Activated naive CD4-positive, alpha-beta T cell treated with anti-CD3 and anti-CD28 coated beads, Interleukin-2, amount 50 U/mL, for 72 hours (primary cell): ENCODE measurements at regions not wholly inside any gene's neighbourhood (a gene's known extent, or its start where the extent isn't known, plus 50 kb on each side); places are given as distances from the start of the nearest gene placed in this dataset.
"Not testable (repeated sequence)": the region's sequence is repeated elsewhere in the genome, so short reads cannot be mapped to it uniquely, and the experiment has no call there.

Experiments
- ATAC-seq, 2 donors: fragments of 150-1000 bp; cut with Tn5 transposase; 2 replicates each; pipeline ENCODE4 v1.10.0; 2021; ENCODE audit warnings: mild to moderate bottlenecking in 2 of 2, moderate library complexity in 2 of 2
- DNase-seq, 2 donors: peaks; one replicate each; pipeline ENCODE4 v3.0.0; 2021 to 2022; ENCODE audit warnings: low spot score in 2 of 2
- H3K27ac Mint-ChIP-seq, 2 donors: one replicate each; pipeline ENCODE4 v1.8.0; 2022; ENCODE audit warnings: mild to moderate bottlenecking in 2 of 2, mixed read lengths in 2 of 2
- H3K36me3 Mint-ChIP-seq, 2 donors: one replicate each; pipeline ENCODE4 v1.8.0; 2022; ENCODE audit warnings: mixed read lengths in 2 of 2
- H3K9me3 Mint-ChIP-seq, 2 donors: one replicate each; pipeline ENCODE4 v1.8.0; 2022; ENCODE audit warnings: mixed read lengths in 2 of 2

DNA sequence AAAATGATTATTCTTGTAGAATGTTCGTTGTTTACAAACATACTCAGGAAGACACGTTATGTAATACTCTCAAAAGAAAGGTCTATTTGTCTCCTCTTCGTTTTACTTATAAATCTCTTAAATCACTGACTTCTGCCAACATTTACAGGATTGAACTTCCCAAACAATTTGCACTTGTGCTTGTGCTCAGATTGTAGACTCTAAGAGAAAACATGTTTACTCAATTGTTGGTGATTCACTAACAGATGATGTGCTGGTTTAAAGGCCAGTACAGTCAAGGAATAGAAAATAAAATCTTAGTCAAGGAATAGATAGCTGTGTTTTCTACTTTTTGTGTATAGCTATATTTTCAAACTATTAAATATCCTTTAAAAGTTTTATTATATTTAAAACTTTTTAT, 172.8 kb downstream of the GJA1 start:
- ATAC-seq (no peak), DNase-seq (no peak)
- Mint-ChIP-seq H3K27ac (no peak overlapping the region), H3K36me3 (no peaks in the 10 kb centered on the region), H3K9me3 (no peaks in the 10 kb centered on the region)

DNA sequence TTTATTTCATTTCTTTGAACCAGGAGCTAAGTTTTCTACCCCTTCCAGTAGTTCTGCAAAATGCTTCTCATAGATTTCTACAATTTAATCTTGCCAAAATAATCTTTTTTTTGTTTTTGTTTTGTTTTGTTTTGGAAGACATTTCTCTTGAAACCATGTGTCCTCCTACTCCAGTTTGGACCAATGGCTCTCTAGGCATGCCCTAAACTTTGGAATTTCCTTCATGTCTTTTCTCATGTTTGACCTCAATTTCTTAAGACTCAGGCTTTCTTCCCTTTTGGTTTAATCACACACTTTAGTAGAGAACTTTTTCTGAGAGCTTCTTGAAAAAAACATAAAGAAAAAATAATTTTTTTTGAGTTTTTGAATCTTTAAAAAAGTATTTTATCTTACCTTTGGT, 173.8 kb downstream of the GJA1 start:
- H3K9me3 Mint-ChIP-seq, result no peaks in the 10 kb centered on the region
- no peak for ATAC-seq
- H3K27ac Mint-ChIP-seq, result no peak overlapping the region

DNA sequence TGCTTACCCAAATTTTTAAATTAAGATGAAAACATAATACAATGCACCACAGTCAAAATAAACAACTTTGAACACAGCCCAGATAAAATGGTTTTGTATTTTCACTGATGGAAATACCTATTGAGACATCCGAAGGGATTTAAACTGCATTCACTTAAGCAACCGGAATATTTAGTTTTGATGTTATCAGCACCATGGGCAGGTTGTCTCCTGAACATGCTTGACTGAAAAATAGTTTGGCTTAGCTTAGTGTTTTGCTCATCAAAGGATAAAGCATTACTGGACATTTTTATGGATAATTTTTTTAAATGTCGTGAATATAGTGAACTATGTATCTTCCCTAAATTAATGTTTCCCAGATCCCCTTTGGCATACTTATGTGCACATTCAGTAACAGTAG, 177.5 kb downstream of the GJA1 start:
- Mint-ChIP-seq H3K36me3 (peaks cover 0 to 7% of the 10 kb centered on the region in 2 donors), H3K9me3 (peaks cover 6% of the 10 kb centered on the region in 2 donors), H3K27ac (no peak overlapping the region)
- ATAC-seq, result no peak
- DNase-seq, result no peak

More for the DNA sequence above, 173.8 kb downstream of the GJA1 start:
- no peak for DNase-seq
- H3K36me3 Mint-ChIP-seq, result no peaks in the 10 kb centered on the region

DNA sequence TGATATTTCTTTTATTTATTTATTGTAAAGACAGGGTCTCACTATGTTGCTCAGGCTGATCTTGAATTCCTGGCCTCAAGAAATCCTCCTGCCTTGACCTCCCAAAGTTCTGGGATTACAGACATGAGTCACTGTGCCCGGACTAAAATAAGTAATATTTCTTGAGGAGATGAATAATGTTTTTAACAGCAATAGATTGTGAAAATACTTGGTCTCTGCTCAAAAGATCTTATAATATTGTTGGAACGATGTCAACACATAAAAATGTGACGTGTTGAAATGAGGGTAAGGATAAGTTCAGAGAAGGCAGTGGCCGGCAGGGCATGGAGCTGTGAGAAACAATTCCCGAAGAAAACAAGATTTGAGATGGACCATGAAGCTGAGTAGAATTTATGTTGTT, 178.7 kb downstream of the GJA1 start:
- Mint-ChIP-seq H3K27ac (no peak overlapping the region), H3K9me3 (peaks cover 6% of the 10 kb centered on the region in 2 donors), H3K36me3 (peaks cover 0 to 7% of the 10 kb centered on the region in 2 donors)
- ATAC-seq, result no peak
- DNase-seq, result no peak

DNA sequence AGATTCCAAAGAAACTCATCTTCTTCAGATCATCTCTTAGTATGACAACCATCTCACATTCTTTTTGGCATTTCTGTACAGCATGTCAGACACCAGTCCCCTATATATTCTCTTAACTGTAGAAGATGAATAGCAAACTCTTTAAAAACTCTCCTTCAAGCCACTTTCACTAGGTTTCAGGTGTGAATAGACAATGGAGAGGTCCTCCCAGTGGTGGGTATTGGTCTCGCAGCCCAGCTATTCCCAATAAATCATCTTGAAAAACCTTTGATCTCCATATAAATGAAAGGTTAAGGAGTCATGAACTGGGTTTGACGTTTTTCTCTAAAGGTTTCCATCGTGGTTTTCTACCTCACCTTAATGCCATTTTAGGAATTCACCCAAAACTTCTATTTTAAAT, 180.0 kb downstream of the GJA1 start:
- ATAC-seq, result no peak
- DNase-seq, result no peak
- peaks cover 0 to 7% of the 10 kb centered on the region in 2 donors for H3K36me3 Mint-ChIP-seq
- peaks cover 6% of the 10 kb centered on the region in 2 donors for H3K9me3 Mint-ChIP-seq
- H3K27ac Mint-ChIP-seq, result no peak overlapping the region

DNA sequence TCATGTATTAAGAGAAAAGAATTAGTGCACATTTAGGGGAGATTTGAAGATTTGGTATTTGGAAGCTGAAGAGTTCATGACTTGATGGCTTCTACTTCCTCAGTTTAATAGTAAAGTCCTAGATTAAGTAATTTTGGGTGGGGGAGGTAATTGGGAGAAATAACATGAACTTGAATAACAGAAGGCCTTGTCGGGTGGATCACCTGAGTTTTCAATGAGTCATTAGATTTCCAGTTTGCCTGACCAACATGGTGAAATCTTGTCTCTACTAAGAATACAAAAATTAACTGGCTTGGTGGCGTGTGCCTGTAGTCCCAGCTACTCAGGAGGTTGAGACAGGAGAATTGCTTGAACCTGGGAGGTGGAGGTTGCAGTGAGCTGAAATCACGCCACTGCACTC, 181.0 kb downstream of the GJA1 start:
- DNase-seq (no peak), ATAC-seq (no peak)
- no peak overlapping the region for H3K27ac Mint-ChIP-seq
- peaks cover 0 to 7% of the 10 kb centered on the region in 2 donors for H3K36me3 Mint-ChIP-seq
- peaks cover 6% of the 10 kb centered on the region in 2 donors for H3K9me3 Mint-ChIP-seq

DNA sequence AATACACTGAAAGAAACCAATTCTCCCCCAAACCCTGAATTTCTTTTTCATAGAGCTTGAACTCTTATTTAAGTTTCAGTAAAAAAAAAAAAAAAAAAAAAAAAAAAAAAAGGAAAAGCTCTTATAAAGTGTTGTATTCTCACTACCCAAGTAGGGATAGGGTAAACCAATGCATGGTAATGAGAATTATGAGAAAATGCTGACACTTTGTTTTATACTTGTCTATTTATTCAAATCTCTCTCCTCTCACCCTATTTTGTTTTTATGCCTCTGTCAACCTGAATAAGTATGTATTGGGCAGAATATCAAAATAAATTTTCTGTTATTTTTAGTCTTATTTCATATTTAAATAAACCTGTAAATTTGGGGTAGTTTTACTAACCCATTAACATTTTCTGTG, 181.9 kb downstream of the GJA1 start:
- H3K27ac Mint-ChIP-seq, result no peak overlapping the region
- H3K36me3 Mint-ChIP-seq, result peaks cover 0 to 7% of the 10 kb centered on the region in 2 donors
- no peak for DNase-seq
- H3K9me3 Mint-ChIP-seq, result peaks cover 6% of the 10 kb centered on the region in 2 donors
- ATAC-seq, result no peak

DNA sequence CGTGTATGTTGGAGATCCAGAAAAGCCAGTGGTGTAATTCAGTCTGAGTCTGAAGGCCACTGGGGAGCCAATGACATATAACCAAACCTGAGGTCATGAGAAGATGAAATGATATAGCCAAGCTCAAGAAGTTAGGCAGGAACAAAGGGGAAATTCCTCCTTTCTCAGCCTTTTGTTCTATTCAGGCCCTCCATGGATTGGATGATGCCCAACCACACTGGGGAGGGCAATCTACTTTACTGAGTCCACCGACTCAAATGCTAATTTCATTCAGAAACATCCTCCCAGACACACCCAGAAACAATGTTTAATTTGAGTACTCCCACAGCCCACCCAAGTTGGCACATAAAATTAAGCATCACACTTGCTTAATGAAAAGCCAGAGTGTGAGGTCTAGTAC, 183.6 kb downstream of the GJA1 start:
- H3K27ac Mint-ChIP-seq, result no peak overlapping the region
- peaks cover 0 to 7% of the 10 kb centered on the region in 2 donors for H3K36me3 Mint-ChIP-seq
- no peak for DNase-seq
- peaks cover 6% of the 10 kb centered on the region in 2 donors for H3K9me3 Mint-ChIP-seq
- no peak for ATAC-seq

DNA sequence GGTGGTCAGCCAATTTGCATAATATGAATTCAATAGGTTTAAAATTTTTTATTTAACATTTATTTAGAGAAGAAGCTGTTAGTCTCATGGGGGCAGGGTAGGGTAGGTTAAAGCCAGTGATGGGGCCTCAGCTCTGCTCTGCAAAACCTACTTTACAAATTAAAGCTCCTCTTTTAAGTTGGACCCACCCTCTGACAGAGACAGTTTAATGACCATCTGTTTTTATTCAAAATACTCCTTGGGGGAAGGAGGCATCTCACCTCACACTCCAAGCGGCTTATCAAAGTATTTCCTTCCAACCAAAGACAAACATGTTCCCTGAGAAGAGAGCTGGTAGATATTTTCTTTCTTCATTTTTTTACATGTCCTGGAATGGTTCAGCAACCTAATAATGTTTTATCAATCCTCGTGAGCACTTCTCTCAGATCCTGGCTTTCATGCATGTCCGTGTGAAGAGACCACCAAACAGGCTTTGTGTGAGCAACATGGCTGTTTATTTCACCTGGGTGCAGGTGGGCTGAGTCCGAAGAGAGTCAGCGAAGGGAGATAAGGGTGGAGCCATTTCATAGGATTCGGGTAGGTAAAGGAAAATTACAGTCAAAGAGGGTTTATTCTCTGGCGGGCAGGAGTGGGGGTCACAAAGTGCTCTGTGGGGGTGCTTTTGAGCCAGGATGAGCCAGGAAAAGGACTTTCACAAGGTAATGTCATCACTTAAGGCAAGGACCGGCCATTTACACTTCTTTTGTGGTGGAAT, 184.7 kb downstream of the GJA1 start:
- H3K36me3 Mint-ChIP-seq, result peaks cover under 1 to 7% of the 10 kb centered on the region in 2 donors
- DNase-seq, result no peak
- H3K9me3 Mint-ChIP-seq, result peaks cover 6 to 10% of the 10 kb centered on the region in 2 donors
- ATAC-seq, result no peak
- H3K27ac Mint-ChIP-seq, result no peak overlapping the region

DNA sequence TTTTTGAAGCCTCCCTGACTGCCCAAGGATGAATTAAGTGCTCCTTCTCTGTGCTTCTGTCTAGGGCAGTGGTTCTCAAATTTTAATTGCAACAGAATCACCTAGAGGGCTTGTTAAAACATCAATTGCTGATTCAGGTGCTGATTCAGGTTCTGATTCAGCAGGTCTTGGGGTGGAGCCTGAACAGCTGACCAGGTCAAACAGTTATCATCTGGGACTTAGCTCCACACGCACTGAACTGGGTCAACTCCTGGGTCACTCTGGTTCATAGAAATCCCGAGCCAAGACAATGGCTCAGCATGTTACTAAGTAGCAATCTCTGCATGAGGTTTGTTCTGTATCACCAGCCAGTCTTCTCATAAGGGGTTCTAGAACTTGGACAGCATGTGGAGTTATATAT, 192.3 kb downstream of the GJA1 start:
- peaks cover 5 to 15% of the 10 kb centered on the region in 2 donors for H3K36me3 Mint-ChIP-seq
- DNase-seq, result no peak
- H3K9me3 Mint-ChIP-seq, result peaks cover 13 to 32% of the 10 kb centered on the region in 2 donors
- H3K27ac Mint-ChIP-seq, result no peak overlapping the region
- no peak for ATAC-seq

DNA sequence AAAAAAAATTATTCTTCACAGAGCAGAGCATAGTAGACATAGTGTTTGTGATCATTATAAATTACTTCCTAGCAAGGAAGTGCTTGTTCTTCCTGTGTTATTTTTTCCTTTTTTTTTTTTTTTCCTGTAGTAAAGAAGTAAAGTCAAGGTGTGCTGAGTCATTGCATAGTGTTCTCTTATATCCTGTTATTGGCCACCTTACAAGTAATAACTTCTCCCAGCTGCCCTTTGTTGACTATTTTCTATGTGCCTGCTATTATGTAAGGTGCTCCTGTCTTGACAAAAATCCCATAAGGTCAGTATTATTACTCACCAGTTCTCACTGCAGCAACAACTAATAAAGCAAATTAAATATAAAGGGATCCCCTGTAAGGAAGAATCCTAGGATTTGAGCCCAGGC, 195.3 kb downstream of the GJA1 start:
- no peak for ATAC-seq
- peaks cover 21 to 28% of the 10 kb centered on the region in 2 donors for H3K9me3 Mint-ChIP-seq
- H3K36me3 Mint-ChIP-seq, result peaks cover 14 to 15% of the 10 kb centered on the region in 2 donors
- H3K27ac Mint-ChIP-seq, result no peak overlapping the region
- no peak for DNase-seq

DNA sequence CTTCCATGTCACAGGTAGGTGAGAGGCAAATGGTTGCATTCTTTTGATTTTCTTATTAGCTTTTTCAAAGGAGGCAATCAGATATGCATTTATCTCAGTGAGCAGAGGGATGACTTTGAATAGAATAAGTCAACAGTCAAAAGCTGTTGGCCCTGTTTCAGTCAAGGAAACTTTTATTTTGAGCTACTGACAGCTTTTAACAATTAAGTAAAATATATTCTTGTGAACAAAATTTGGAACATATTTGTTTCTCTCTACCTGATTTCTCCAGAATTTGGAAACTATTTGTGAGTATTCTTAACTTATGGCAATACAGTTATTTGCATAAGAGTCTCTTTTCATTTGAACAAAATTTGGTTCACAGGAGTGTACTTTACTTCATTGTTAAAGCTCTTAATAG, 196.3 kb downstream of the GJA1 start:
- not testable (repeated sequence) for H3K27ac Mint-ChIP-seq, DNase-seq, ATAC-seq
- peaks cover 27 to 28% of the 10 kb centered on the region in 2 donors for H3K9me3 Mint-ChIP-seq
- H3K36me3 Mint-ChIP-seq, result peaks cover 19 to 24% of the 10 kb centered on the region in 2 donors

DNA sequence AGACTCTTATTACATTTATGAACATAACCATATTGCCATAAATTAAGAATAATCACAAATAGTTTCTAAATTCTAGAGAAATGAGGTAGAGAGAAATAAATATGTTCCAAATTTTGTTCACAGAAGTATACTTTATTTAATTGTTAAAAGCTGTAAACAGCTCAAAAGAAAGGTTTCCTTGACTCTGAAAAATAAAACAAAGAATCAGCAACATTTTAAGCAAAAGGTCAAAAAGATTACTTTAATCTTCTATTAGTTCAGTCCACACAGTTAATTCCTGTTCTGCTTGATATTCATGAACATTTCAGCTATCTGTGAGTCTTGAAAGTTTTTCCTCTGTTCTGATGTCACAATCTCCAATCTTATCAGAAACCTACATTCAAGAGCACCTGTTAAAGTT, 197.9 kb downstream of the GJA1 start:
- ATAC-seq, result no peak
- Mint-ChIP-seq H3K9me3 (peaks cover 28 to 30% of the 10 kb centered on the region in 2 donors), H3K36me3 (peaks cover 22 to 25% of the 10 kb centered on the region in 2 donors), H3K27ac (no peak overlapping the region)
- no peak for DNase-seq

DNA sequence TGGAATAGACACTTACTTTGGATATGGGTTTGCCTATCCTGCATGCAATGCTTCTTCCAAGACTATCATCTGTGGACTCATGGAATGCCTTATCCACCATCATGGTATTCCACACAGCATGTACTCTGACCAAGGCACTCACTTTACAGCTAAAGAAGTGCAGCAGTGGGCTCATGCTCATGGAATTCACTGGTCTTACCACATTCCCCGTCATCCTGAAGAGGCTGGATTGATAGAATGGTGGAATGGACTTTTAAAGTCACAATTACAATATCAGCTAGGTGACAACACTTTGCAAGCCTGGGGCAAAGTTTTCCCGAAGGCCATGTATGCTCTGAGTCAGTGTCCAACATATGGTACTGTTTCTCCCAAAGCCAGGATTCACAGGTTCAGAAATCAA, 199.1 kb downstream of the GJA1 start:
- DNase-seq, result not testable (repeated sequence)

DNA sequence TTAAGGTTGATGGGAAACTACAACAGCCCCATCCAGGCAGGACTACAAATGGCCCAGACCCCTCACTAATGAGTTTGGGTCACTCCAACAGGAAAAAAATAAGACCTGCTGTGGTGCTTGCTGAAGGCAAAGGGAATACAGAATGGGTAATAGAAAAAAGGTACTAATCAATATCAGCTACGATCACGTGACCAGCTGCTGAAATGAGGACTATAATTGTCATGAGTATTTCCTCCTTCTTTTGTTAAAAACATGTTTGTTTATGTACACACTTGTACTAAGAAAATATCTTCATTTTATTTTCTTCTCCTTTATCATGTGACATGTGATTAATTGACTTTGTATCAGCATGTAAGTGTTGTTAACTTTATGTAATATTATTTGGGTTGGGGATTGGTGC, 199.9 kb downstream of the GJA1 start:
- Mint-ChIP-seq H3K36me3 (peaks cover 22 to 25% of the 10 kb centered on the region in 2 donors), H3K9me3 (peaks cover 25 to 27% of the 10 kb centered on the region in 2 donors), H3K27ac (no peak overlapping the region)
- DNase-seq (no peak), ATAC-seq (no peak)

More for the DNA sequence above, 199.1 kb downstream of the GJA1 start:
- H3K36me3 Mint-ChIP-seq, result peaks cover 22 to 25% of the 10 kb centered on the region in 2 donors
- ATAC-seq, H3K27ac Mint-ChIP-seq: not testable (repeated sequence)
- H3K9me3 Mint-ChIP-seq, result peaks cover 26 to 28% of the 10 kb centered on the region in 2 donors

DNA sequence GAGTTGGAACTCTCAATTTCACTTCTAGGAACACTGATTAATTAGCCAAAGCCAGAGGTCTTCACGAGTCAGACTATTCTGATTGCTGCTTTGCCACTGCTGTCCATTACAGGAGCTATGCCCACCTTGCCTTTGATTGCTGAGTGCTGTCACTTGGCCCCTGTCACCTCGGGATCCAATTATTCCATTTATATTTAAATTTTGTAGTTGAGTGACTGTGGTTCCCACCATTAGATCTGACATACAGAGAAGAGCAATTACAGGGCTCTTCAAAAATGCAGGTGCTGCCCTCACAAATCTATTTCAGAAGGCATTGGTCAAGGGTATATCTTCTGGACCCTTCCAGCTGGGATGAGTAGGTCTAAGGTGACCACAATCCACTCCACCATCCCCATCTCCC, 200.8 kb downstream of the GJA1 start:
- peaks cover 22 to 25% of the 10 kb centered on the region in 2 donors for H3K36me3 Mint-ChIP-seq
- not testable (repeated sequence) for H3K27ac Mint-ChIP-seq, ATAC-seq, DNase-seq
- peaks cover 18 to 22% of the 10 kb centered on the region in 2 donors for H3K9me3 Mint-ChIP-seq

DNA sequence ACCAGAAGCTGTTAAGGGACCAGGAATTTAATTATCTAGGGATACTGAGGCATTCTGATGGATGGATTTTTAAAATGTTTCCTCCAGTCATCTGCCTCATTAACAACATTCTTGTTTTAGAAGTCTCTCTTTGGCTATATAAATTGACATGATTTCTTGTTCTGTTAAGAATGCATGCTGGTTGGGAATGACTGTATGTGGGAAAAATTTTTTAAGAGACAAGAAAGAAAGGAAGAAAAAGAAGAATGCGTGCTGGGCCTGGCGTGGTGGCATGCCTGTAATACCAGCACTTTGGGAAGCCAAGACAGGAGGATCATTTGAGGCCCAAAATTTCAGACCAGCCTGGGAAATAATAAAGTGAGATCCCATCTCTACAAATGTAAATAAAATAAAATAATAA, 203.6 kb downstream of the GJA1 start:
- ATAC-seq (no peak), DNase-seq (no peak)
- H3K27ac Mint-ChIP-seq, result no peak overlapping the region
- H3K9me3 Mint-ChIP-seq, result peaks cover 9 to 25% of the 10 kb centered on the region in 2 donors
- H3K36me3 Mint-ChIP-seq, result peaks cover 15 to 27% of the 10 kb centered on the region in 2 donors

DNA sequence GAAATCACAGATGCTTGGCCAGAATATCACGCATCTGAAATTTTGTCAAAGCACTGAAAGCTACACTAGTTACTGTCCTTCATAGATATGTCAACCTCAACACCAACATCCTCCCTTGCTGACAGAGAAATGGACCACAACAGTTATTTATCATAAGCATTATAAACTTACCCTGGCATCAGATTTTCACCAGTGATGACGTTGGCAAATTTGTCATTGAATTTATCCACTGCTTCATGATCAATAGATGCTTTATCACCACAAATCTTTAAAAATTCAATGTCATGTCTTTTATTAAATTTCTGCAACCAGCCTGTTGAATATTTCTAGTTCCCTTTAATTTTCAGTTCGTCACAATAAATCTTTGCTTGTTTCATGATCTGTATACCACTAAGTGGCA, 205.7 kb downstream of the GJA1 start:
- DNase-seq (no peak), ATAC-seq (no peak)
- peaks cover 5 to 14% of the 10 kb centered on the region in 2 donors for H3K9me3 Mint-ChIP-seq
- no peak overlapping the region for H3K27ac Mint-ChIP-seq
- peaks cover 7 to 14% of the 10 kb centered on the region in 2 donors for H3K36me3 Mint-ChIP-seq
